SK-N-SH (cell line): ENCODE measurements at regions not wholly inside any gene's neighbourhood (a gene's known extent, or its start where the extent isn't known, plus 50 kb on each side); places are given as distances from the start of the nearest gene placed in this dataset.

ENCODE experiments used
- CTCF ChIA-PET: fragments of 300-600, 350-600 bp; formaldehyde crosslinking; extraction: SDS; loops from one replicate; lab custom pipeline; 2021; lab: Yijun Ruan, JAX
- POLR2A ChIA-PET: fragments of 350-600 bp; sonication (Branson Sonifier 250); formaldehyde crosslinking; extraction: SDS; loops from one replicate; lab custom pipeline; 2020; ENCODE audit warnings: antibody characterized with exemption, inconsistent platforms; lab: Yijun Ruan, JAX
- DNase-seq: peaks from one replicate; pipeline ENCODE4 v3.0.0; 2012
- H2AFZ ChIP-seq: fragments of 200-600 bp; sonication (generic); 2 replicates; pipeline ENCODE4 v1.8.1; 2016; ENCODE audit warnings: antibody characterized with exemption, mild to moderate bottlenecking, low read depth
- H3F3A ChIP-seq: fragments of 200-600 bp; sonication (generic); replicated peaks from 2 replicates; pipeline ENCODE3; 2016; ENCODE audit warnings: antibody characterized with exemption, mild to moderate bottlenecking; ENCODE audit not compliant: insufficient read depth
- H3K27ac ChIP-seq, 2 experiments: fragments of 200-500 bp in 1 of 2; fragments of 200-600 bp in 1 of 2; sonication (Bioruptor generic) in 1 of 2; sonication (generic), shearing (Covaris generic) in 1 of 2; 2 replicates each; pipeline versions ENCODE4 v1.5.1 to v1.6.1; 2014 to 2016; ENCODE audit warnings: low read depth in 2 of 2, inconsistent platforms in 1 of 2, low read length in 1 of 2, mild to moderate bottlenecking in 1 of 2, mixed read lengths in 1 of 2
- H3K27me3 ChIP-seq: fragments of 200-600 bp; sonication (generic), shearing (Covaris generic); 2 replicates; pipeline ENCODE4 v1.6.1; 2016; ENCODE audit warnings: mixed run types; ENCODE audit not compliant: insufficient read depth
- H3K36me3 ChIP-seq, 2 experiments: fragments of 200-500 bp in 1 of 2; fragments of 200-600 bp in 1 of 2; sonication (Bioruptor generic) in 1 of 2; sonication (generic) in 1 of 2; replicated peaks in 1 of 2; 2 replicates each; pipeline versions ENCODE3 to v1.5.1; 2014 to 2016; ENCODE audit warnings: low read length in 1 of 2, mild to moderate bottlenecking in 1 of 2; ENCODE audit not compliant: insufficient read depth in 2 of 2, control insufficient read depth in 1 of 2
- H3K4me1 ChIP-seq, 2 experiments: fragments of 200-500 bp in 1 of 2; fragments of 200-600 bp in 1 of 2; sonication (Bioruptor generic) in 1 of 2; sonication (generic), shearing (Covaris generic) in 1 of 2; 2 replicates each; pipeline versions ENCODE4 v1.5.1 to v1.6.1; 2014 to 2016; ENCODE audit warnings: low read depth in 1 of 2, low read length in 1 of 2, mixed run types in 1 of 2; ENCODE audit not compliant: insufficient read depth in 2 of 2, control insufficient read depth in 1 of 2
- H3K4me2 ChIP-seq: fragments of 200-600 bp; sonication (generic), shearing (Covaris generic); 2 replicates; pipeline ENCODE4 v1.6.1; 2017; ENCODE audit warnings: mixed run types
- H3K4me3 ChIP-seq, 2 experiments: fragments of 200-500 bp in 1 of 2; fragments of 200-600 bp in 1 of 2; sonication (Bioruptor generic) in 1 of 2; sonication (generic), shearing (Covaris generic) in 1 of 2; 2 replicates each; pipeline versions ENCODE4 v1.5.1 to v1.8.1; 2014 to 2016; ENCODE audit warnings: low read depth in 2 of 2, inconsistent platforms in 1 of 2, low read length in 1 of 2, mild to moderate bottlenecking in 1 of 2, mixed read lengths in 1 of 2, moderate library complexity in 1 of 2
- H3K79me2 ChIP-seq: fragments of 200-600 bp; sonication (generic); 2 replicates; pipeline ENCODE4 v1.8.1; 2017; ENCODE audit warnings: mild to moderate bottlenecking; ENCODE audit not compliant: insufficient read depth
- H3K9ac ChIP-seq: fragments of 200-600 bp; sonication (generic); 2 replicates; pipeline ENCODE4 v1.6.1; 2017; ENCODE audit warnings: mixed run types
- H3K9me2 ChIP-seq: fragments of 200-600 bp; sonication (generic); 2 replicates; pipeline ENCODE4 v1.6.1; 2017; ENCODE audit warnings: mixed run types
- H3K9me3 ChIP-seq: fragments of 200-600 bp; sonication (generic); 2 replicates; pipeline ENCODE4 v1.6.1; 2017; ENCODE audit warnings: mixed run types, mild to moderate bottlenecking, moderate library complexity
- H4K20me1 ChIP-seq: fragments of 200-600 bp; sonication (generic); 2 replicates; pipeline ENCODE4 v1.6.1; 2017; ENCODE audit warnings: mild to moderate bottlenecking, mixed run types; ENCODE audit not compliant: insufficient read depth
- CHD2 ChIP-seq: fragments of 150-350 bp; IDR thresholded peaks from 2 replicates; pipeline ENCODE4 v1.6.1; 2018; ENCODE audit warnings: low read length; ENCODE audit not compliant: partially characterized antibody
- EZH2phosphoT487 ChIP-seq: fragments of 200-600 bp; sonication (generic); IDR thresholded peaks from 2 replicates; pipeline ENCODE4 v1.6.1; 2017; ENCODE audit warnings: low read depth, mixed run types, mild to moderate bottlenecking, antibody characterized with exemption, moderate library complexity, borderline replicate concordance
- FOSL2 ChIP-seq: IDR thresholded peaks from 2 replicates; pipeline ENCODE4 v1.4.0; 2012; ENCODE audit warnings: low read depth, mild to moderate bottlenecking, moderate library complexity, borderline replicate concordance
- FOXJ3 ChIP-seq: sonication (generic); formaldehyde crosslinking; IDR thresholded peaks from 2 replicates; pipeline ENCODE4 v1.5.1; 2020; ENCODE audit warnings: mild to moderate bottlenecking, missing genetic modification reagents
- FOXM1 ChIP-seq: IDR thresholded peaks from 2 replicates; pipeline ENCODE4 v1.4.0; 2012; ENCODE audit warnings: low read depth, mild to moderate bottlenecking
- GABPA ChIP-seq: IDR thresholded peaks from 2 replicates; pipeline ENCODE4 v1.4.0; 2012; ENCODE audit warnings: low read depth, mild to moderate bottlenecking
- JUND ChIP-seq: IDR thresholded peaks from 2 replicates; pipeline ENCODE4 v1.4.0; 2012
- MAX ChIP-seq: IDR thresholded peaks from 2 replicates; pipeline ENCODE4 v1.4.0; 2012; ENCODE audit warnings: low read depth
- NRF1 ChIP-seq: IDR thresholded peaks from 2 replicates; pipeline ENCODE4 v1.6.1; 2012; ENCODE audit warnings: low read depth, mild to moderate bottlenecking, low read length
- PBX3 ChIP-seq: IDR thresholded peaks from 2 replicates; pipeline ENCODE4; 2012
- RAD21 ChIP-seq: IDR thresholded peaks from 2 replicates; pipeline ENCODE4 v1.6.1; 2012; ENCODE audit warnings: mild to moderate bottlenecking, low read length
- TAF1 ChIP-seq: IDR thresholded peaks from 2 replicates; pipeline ENCODE4 v1.6.1; 2012; ENCODE audit warnings: low read depth, mild to moderate bottlenecking, low read length, moderate library complexity, borderline replicate concordance
- TEAD4 ChIP-seq: IDR thresholded peaks from 2 replicates; pipeline ENCODE4 v1.4.0; 2012; ENCODE audit warnings: mild to moderate bottlenecking, borderline replicate concordance; ENCODE audit not compliant: insufficient read depth
- USF1 ChIP-seq: IDR thresholded peaks from 2 replicates; pipeline ENCODE4 v1.4.0; 2012; ENCODE audit warnings: low read depth, borderline replicate concordance
- USF2 ChIP-seq: fragments of 150-350 bp; IDR thresholded peaks from 2 replicates; pipeline ENCODE4 v1.6.1; 2017; ENCODE audit warnings: antibody characterized with exemption, low read length, low read depth, borderline replicate concordance
- YY1 ChIP-seq: IDR thresholded peaks from 2 replicates; pipeline ENCODE4 v1.4.0; 2012; ENCODE audit warnings: low read depth, mild to moderate bottlenecking
- WGBS: methylation state at CpG from one replicate; pipeline ENCODE4 v1.1.6; 2017; ENCODE audit warnings: low lambda C conversion rate; 5-methylcytosine and 5-hydroxymethylcytosine counted together

GRCh38 chr4:124955476-124955875 lies 242.9 kb upstream of the ANKRD50 start:
- DNase-seq, result no peak
- H3K9me3 ChIP-seq, result no peaks in the 10 kb centered on the region
- H3K4me2 ChIP-seq, result no peak overlapping the region
- 91% methylated on average over 2 of the region's 2 CpGs for WGBS
- no peaks in the 10 kb centered on the region for H3K27me3 ChIP-seq
- H3K9ac ChIP-seq, result no peak overlapping the region
- H3K4me1 ChIP-seq, result peaks cover 7 to 8% of the 10 kb centered on the region in 2 experiments; a peak in 3 of 4 replicates
- ChIA-PET CTCF (no interaction called here), POLR2A (no interaction called here)
- no peak for TF ChIP-seq PBX3
- TF ChIP-seq JUND, result no peak
- TF ChIP-seq FOXM1, result no peak
- no peak for TF ChIP-seq EZH2phosphoT487
- TF ChIP-seq TAF1, result no peak
- TF ChIP-seq FOSL2, result no peak
- no peak for TF ChIP-seq RAD21
- TF ChIP-seq YY1, result no peak
- no peak for TF ChIP-seq USF1
- no peak for TF ChIP-seq TEAD4
- TF ChIP-seq CHD2, result no peak
- TF ChIP-seq GABPA, result no peak
- TF ChIP-seq USF2, result no peak
- TF ChIP-seq MAX, result no peak
- no peaks in the 10 kb centered on the region for H3K36me3 ChIP-seq
- no peaks in the 10 kb centered on the region for H3K9me2 ChIP-seq
- H2AFZ ChIP-seq, result no peak overlapping the region
- H3F3A ChIP-seq, result peaks cover 19% of the 10 kb centered on the region
- H4K20me1 ChIP-seq, result no peaks in the 10 kb centered on the region
- H3K27ac ChIP-seq, result no peak overlapping the region
- no peak overlapping the region for H3K4me3 ChIP-seq
- no peaks in the 10 kb centered on the region for H3K79me2 ChIP-seq

- ChIA-PET CTCF (interaction anchor here (0.6 to 2.0 kb wide), 2 partner anchors 16 to 485 kb away, joined by 3 to 4 read pairs; no protein-coding TSS in a partner anchor), POLR2A (interaction anchor here (0.9 kb wide), 1 partner anchor 18 kb away, joined by 3 read pairs; no protein-coding TSS in a partner anchor)
- no peak for DNase-seq
- no peaks in the 10 kb centered on the region for H3K79me2 ChIP-seq
- peaks cover 25% of the 10 kb centered on the region for H3F3A ChIP-seq
- no peak overlapping the region for H3K4me3 ChIP-seq
- H3K9me3 ChIP-seq, result no peaks in the 10 kb centered on the region
- no peaks in the 10 kb centered on the region for H4K20me1 ChIP-seq
- H3K9me2 ChIP-seq, result no peaks in the 10 kb centered on the region
- H3K36me3 ChIP-seq, result no peaks in the 10 kb centered on the region
- peak overlapping the region; percentile 53; the same call in 1 of the 2 replicates for H2AFZ ChIP-seq
- peak overlapping the region; percentile 30; the same call in 1 of the 2 replicates for H3K9ac ChIP-seq
- TF ChIP-seq FOXJ3 (CRISPR knock-in tag) (no peak), NRF1 (no peak)
- peak overlapping the region in 1 of 2 experiments; percentile 90; a peak in 3 of 4 replicates for H3K27ac ChIP-seq
- 48% methylated on average over 1 of the region's 1 CpG for WGBS
- no peaks in the 10 kb centered on the region for H3K27me3 ChIP-seq
- H3K4me2 ChIP-seq, result no peak overlapping the region
- peaks cover 7 to 15% of the 10 kb centered on the region in 2 experiments; a peak in 3 of 4 replicates for H3K4me1 ChIP-seq
These were observed 241.5 kb upstream of the ANKRD50 start for GRCh38 chr4:124954046-124954445.
